NCI-H748 treated with DMSO at 0.1 percent for 48 hours (cell line): ENCODE measurements at regions not wholly inside any gene's neighbourhood (a gene's known extent, or its start where the extent isn't known, plus 50 kb on each side); places are given as distances from the start of the nearest gene placed in this dataset.
"Not testable (repeated sequence)": the region's sequence is repeated elsewhere in the genome, so short reads cannot be mapped to it uniquely, and the experiment has no call there.

Experiments used
- DNase-seq: peaks from one replicate; lab custom pipeline; 2025; lab: John Stamatoyannopoulos, UW

DNA sequence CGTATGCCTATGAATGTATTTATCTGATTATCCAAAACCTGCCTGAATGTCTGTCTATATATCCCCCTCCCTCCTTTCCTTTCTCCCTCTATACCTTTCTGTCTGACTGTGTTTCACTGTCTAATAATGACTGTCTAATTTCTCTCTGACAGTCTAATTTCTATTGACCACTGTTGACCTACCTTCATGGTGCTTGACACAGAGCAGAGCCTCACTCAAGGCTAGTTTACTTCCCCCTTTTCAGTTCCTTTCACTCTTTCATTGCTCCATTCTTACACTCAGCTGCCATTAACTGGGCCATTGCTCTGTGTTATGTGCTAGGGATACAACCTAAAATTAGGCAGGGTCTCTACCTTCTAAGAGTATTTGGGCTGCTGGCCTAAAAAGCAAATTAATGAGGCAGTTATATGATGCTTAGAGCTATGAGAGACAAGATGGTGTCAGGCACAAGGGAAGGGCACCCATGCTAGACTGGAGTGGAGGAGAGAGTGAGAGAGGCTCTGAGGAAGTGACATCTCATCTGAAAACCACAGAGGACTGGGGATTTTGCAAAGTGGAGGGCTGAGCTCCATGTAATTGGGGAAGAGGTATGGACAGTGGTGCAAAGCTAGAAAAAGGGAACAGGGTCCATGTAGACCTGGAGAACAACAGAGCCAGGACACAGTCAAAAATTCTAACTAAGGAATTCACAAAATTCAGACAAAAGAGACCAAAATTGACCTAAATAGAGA, 348.6 kb upstream of the CHRNA7 start:
- not testable (repeated sequence) for DNase-seq

DNA sequence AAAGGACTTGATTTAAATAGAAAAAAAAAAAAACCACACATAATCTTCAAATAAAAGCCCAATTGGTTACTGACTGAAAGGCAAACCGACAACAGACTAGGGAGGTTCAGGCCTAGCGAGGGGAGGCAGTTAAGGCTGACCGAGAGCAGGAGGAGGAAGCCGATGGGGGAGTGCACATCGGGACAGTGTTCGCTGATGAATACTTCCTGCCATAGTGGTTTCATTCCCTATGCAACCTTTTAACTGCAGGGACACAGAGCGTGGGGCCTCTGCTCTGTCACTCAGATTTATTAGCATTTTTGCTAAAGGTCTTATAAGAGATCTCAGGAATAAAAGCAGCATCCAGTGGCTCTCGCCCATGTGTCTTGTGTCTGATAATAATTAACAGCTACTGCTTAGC, 343.2 kb upstream of the CHRNA7 start:
- not testable (repeated sequence) for DNase-seq

DNA sequence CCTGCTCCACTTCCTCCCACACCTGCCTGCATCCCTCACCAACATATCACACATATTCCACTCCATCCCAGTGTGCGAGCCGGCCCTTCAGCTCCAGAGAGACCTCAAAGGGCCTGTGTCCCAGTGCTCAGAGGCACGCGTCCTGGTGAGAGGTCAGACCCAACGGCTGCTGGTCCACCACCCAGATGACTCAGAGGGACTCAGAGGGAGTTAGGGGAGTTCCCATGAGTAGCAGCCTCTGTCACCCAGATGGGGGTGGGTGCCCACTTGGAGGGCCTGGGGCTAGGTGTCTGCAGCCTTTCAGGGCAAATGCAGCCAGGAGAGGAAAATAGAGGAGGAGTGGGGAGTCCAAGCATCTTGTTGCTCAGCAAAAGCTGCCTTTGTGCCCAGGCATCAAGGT, 333.8 kb upstream of the CHRNA7 start:
- DNase-seq: not testable (repeated sequence)

DNA sequence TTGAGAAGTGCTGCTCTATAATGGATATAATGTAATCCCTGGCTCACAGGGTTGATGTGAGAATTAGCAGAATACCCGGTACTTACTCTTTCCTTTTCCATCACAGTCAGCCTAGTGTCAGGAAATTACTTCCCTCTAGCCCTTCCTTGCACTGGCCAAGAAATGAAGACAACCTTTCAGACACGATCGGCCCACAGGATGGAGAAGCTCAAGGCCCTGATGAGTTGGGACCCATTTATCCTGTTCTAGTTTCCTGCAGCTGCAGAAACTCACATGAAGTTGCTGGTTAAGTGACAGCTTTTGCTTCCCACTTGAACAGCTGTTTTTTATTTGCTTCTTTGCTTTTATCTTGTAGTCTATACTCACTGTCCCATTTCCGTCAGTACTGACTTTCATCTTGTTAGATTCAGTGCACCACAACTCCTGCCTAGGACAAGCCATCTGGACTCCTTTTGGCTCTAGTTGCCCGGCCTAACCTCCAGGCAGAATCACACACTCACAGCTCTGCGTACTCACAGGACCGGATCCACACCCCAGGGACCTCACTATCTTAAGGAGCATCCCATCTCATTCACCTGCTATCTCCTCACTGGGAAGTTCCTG, 325.1 kb upstream of the CHRNA7 start:
- DNase-seq: not testable (repeated sequence)

GRCh38 chr15:31707944-31708702, 322.2 kb upstream of the CHRNA7 start:
- DNase-seq: not testable (repeated sequence)

DNA sequence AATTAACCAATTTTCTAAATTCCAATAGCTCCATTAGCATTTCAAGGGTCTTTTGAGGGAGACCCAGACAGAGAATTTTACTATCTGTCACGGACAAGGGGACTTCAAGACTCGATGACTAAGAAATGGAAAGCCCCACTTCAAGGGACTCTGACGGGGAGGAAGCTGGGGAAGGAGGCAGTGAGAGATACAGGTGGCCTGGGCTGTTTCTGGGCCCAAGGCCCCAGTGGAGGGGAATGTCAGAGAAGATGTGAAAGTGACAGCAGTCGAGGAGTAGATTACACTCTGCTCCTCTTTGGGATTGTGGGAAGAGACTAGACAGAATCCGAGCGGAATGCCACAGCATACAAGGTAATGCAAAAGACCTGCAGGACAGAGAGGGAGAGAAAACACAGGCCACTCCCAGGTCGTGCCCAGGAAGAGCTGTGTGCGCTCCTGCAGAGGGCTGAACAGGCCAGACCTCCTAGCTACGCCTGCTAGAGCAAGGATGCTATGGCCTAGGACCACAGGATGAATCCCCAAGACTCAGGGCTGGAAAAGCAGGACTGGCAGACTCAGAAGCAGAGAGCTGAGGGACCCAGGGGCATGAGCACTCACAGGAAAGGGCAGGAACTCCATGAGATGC, 321.5 kb upstream of the CHRNA7 start:
- not testable (repeated sequence) for DNase-seq

DNA sequence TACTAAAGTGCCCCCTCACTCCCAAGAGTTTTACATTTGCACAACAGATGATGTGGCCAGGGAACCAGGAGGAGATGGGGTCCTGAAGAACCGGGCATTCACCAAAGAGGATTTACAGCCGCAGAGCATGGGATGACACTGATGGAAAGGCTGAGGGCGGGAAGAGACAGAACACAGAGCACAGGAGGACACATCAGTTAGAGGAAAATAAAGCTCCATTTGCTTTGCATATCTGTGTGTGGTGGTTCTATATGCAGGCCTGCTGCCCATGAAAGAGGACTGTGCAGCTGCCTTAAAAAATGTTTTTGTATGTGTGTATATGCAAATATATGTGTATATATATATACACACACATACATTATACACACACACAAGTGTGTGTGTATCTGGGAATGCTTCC, 320.8 kb upstream of the CHRNA7 start:
- DNase-seq: not testable (repeated sequence)

- not testable (repeated sequence) for DNase-seq
Observed at GRCh38 chr15:31710806-31711205, 319.5 kb upstream of the CHRNA7 start.

GRCh38 chr15:31715208-31715607, 315.1 kb upstream of the CHRNA7 start:
- not testable (repeated sequence) for DNase-seq

DNA sequence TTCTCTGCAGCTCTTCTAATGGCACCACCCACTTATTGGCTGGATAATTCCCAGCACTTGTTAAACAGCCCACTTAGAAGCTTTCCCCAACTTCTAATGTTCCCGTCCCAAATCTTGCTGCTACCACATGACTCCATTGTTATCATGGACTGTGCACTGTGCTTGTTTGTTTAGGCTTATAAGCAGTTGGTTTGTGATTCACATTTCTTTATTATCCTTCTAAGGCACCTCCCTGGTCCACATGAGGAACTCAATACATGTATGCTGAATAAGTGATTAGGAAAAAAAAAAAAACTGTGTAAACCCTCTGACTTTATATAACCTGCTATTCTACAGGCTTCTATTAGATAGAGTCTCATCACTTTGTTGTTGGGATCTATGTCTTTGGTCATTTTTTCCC, 311.7 kb upstream of the CHRNA7 start:
- DNase-seq: not testable (repeated sequence)

GRCh38 chr15:31719396-31720022, 310.8 kb upstream of the CHRNA7 start:
- DNase-seq: not testable (repeated sequence)

DNA sequence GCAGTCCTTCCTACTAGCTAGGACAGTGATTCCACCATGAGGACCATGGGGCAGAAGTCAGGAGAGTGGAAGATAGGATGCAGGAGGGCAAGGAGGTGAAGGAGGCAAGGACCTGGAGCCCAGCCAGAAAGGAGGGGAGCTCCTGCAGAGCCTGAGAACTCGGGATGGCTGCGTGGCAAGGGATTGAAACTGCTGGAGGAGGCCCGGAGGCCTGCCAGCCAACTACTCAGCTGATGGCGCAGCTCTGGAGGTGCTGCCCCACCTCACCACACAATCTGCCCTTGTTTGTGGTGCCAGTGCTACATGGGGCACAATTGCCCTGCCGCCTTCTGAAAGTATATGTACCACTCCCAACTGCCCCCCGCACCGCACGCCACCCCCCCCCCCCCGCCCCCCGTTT, 307.3 kb upstream of the CHRNA7 start:
- DNase-seq: not testable (repeated sequence)

- DNase-seq: not testable (repeated sequence)
Observed at GRCh38 chr15:31724903-31725302, 305.4 kb upstream of the CHRNA7 start.

DNA sequence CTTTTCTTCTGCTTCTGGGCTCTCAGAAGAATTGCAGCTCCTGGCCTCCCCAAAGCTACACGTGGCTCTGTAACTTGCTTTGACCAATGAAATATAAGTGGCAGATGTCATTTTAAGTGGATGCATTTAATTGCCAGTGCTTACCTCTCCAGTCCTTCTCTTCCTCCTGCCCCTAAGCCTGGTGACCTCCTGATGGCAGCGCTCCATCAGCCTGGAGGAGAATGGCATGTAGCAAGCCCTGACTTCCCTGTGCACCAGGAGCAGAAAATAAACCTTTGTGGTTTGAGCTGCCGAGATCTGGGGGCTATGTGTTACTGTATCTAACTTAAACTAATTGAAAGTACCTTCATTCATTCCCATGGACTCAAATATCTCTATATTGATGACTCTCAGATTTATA, 304.7 kb upstream of the CHRNA7 start:
- not testable (repeated sequence) for DNase-seq

DNA sequence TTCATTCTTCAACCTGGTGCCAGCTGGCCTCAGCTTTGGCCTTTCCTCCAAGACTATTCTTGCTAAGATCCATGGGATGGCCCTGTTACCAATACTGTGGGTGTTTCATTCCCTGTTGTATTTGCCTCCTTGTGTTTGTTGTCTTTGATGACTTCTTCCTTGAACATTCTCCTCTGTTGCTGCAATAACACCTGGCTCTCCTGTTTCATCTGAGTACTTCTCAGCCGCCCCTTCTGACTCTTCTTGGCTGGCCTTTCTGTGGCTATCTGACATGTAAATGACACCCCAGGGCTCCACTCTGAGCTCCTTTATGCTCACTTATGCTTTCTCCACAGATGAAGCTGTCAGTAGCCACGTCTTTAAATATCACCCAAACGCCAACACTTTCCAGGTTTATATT, 302.7 kb upstream of the CHRNA7 start:
- DNase-seq: no peak

DNA sequence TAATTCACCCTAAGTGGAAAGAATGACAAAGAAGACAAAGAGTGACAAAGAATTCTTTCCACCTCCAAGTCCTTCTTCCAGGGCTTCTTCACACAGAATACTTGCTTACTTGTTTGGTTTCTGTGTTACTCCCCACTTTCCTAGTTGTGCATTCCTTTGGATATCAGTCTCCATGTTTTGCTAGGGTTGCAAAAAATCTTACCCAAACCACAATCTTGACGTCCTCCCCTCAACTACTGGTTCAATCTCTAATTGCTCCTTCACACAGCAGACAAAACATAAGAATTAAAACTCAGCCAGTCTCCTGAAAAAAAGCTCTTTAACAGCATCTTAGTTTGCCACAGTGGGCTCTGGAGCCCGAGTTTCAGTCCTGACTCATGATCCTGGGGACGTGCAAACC, 297.6 kb upstream of the CHRNA7 start:
- DNase-seq: no peak

GRCh38 chr15:31733424-31733823, 296.9 kb upstream of the CHRNA7 start:
- no peak for DNase-seq

DNA sequence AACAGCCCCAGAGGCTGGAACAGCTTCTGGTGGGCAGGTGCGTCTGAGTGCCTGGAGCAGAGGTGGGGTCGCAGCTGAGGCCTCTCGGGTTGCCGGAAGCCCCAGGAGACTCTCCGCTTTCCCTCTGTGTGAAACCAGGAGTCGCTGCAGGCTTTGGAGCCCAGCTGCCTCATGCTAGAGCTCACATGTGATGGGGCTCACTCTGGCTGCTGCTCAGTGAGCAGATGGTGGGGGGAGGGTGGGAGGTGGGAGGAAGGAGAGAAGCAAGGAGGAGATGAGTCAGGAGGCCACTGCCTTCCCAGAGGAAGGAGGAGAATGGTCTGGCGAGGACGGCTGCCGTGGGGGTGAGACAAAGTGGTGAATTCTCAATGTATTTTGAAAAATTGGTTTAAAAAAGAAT, 290.1 kb upstream of the CHRNA7 start:
- DNase-seq: no peak

DNA sequence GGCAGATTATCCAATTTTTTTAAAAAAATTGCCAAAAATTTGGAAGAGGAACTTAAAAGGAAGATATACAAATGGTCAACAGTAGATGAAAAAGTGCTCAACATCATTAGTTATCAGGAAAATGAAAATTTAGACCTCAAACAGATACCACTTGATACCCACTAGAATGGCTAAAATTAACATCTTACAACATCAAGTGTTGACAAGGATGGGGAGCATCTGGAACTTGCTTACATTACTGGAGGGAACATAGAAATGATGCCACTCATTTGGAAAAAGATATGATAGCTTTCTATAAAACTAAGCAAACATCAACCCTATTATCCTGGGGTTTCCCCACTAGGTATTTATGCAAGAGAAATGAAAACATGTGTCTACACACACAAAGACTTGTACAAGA, 284.5 kb upstream of the CHRNA7 start:
- DNase-seq: no peak

- DNase-seq: no peak
Observed at GRCh38 chr15:31752065-31752762, 278.1 kb upstream of the CHRNA7 start.

- DNase-seq: no peak
Observed at GRCh38 chr15:31752905-31753304, 277.4 kb upstream of the CHRNA7 start.
